Mesodermal cell (in vitro differentiated cells): ENCODE measurements at regions not wholly inside any gene's neighbourhood (a gene's known extent, or its start where the extent isn't known, plus 50 kb on each side); places are given as distances from the start of the nearest gene placed in this dataset.

Source experiments
- H3K27ac ChIP-seq: 2 replicates; pipeline ENCODE4 v1.7.0; 2013; ENCODE audit warnings: mild to moderate bottlenecking, low read depth, low read length, moderate library complexity; ENCODE audit not compliant: severe bottlenecking
- H3K36me3 ChIP-seq: 2 replicates; pipeline ENCODE4 v1.7.1; 2013; ENCODE audit warnings: mild to moderate bottlenecking, low read length, moderate library complexity; ENCODE audit not compliant: control insufficient read depth, insufficient read depth
- H3K4me1 ChIP-seq: one replicate; pipeline ENCODE4 v1.7.1; 2013; ENCODE audit warnings: mild to moderate bottlenecking, low read length; ENCODE audit not compliant: insufficient read depth, control insufficient read depth, poor library complexity, severe bottlenecking
- H3K4me3 ChIP-seq: 2 replicates; pipeline ENCODE4 v1.7.0; 2013; ENCODE audit warnings: low read length, control low read depth, mild to moderate bottlenecking; ENCODE audit not compliant: insufficient read depth, poor library complexity, severe bottlenecking; ENCODE audit errors: extremely low read depth
- H3K9me3 ChIP-seq: 2 replicates; pipeline ENCODE4 v1.7.1; 2013; ENCODE audit warnings: mild to moderate bottlenecking, low read length, moderate library complexity; ENCODE audit not compliant: control insufficient read depth
- WGBS, 2 experiments: methylation state at CpG; one replicate each; pipeline ENCODE4 v1.1.5; 2013; ENCODE audit warnings: missing lambda C conversion rate in 2 of 2; ENCODE audit not compliant: insufficient coverage in 2 of 2; 5-methylcytosine and 5-hydroxymethylcytosine counted together

- no peaks in the 10 kb centered on the region for H3K9me3 ChIP-seq
- H3K27ac ChIP-seq: peak overlapping the region; percentile 72
- 63 to 79% methylated on average over 4 of the region's 10 CpGs for WGBS, 2 experiments
- H3K36me3 ChIP-seq: no peaks in the 10 kb centered on the region
- peaks cover 5% of the 10 kb centered on the region for H3K4me1 ChIP-seq
- no peak overlapping the region for H3K4me3 ChIP-seq
These were observed 403.7 kb downstream of the CDH26 start for GRCh38 chr20:60361761-60362395.

GRCh38 chr20:60362531-60362930 lies 404.3 kb downstream of the CDH26 start:
- 61 to 85% methylated on average over 2 to 3 of the region's 5 CpGs for WGBS, 2 experiments
- no peak overlapping the region for H3K4me3 ChIP-seq
- H3K4me1 ChIP-seq: peaks cover 5% of the 10 kb centered on the region
- H3K36me3 ChIP-seq: no peaks in the 10 kb centered on the region
- H3K9me3 ChIP-seq: no peaks in the 10 kb centered on the region
- H3K27ac ChIP-seq: peak overlapping the region; percentile 72

- Histone ChIP-seq H3K36me3 (no peaks in the 10 kb centered on the region), H3K9me3 (no peaks in the 10 kb centered on the region), H3K27ac (no peak overlapping the region), H3K4me3 (no peak overlapping the region), H3K4me1 (peaks cover 5% of the 10 kb centered on the region)
- 85 to 96% methylated on average over 7 to 11 of the region's 12 CpGs for WGBS, 2 experiments
These were observed 405.5 kb downstream of the CDH26 start for GRCh38 chr20:60363698-60364097.

GRCh38 chr20:60365064-60365666 lies 406.9 kb downstream of the CDH26 start:
- Histone ChIP-seq H3K4me3 (no peak overlapping the region), H3K4me1 (peaks cover 5% of the 10 kb centered on the region), H3K36me3 (no peaks in the 10 kb centered on the region), H3K9me3 (no peaks in the 10 kb centered on the region), H3K27ac (no peak overlapping the region)
- WGBS, 2 experiments: 71 to 87% methylated on average over 4 to 6 of the region's 8 CpGs

DNA sequence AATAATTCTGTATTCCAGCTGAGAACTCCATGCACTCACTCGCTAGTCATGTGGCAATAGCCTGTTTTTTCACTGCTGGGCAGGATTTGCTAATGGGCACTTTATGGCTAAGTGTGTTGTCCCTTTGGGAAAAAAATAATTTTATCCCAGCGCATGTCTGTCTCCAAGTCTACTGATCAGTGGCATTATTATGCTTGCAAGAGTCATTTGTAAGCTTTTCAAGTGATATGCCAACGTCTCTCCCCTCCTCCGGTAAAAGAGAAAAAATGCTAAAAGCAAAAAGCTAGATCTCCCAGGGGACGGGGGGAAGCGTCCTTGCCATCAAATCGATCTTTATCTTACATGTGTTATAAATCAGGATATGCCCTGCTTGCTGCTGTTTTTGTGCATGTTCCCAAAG lies 407.7 kb downstream of the CDH26 start:
- Histone ChIP-seq H3K36me3 (no peaks in the 10 kb centered on the region), H3K4me1 (peaks cover 5% of the 10 kb centered on the region), H3K9me3 (no peaks in the 10 kb centered on the region), H3K27ac (no peak overlapping the region), H3K4me3 (no peak overlapping the region)
- 90 to 100% methylated on average over 5 to 6 of the region's 7 CpGs for whole genome bisulfite sequencing, 2 experiments

DNA sequence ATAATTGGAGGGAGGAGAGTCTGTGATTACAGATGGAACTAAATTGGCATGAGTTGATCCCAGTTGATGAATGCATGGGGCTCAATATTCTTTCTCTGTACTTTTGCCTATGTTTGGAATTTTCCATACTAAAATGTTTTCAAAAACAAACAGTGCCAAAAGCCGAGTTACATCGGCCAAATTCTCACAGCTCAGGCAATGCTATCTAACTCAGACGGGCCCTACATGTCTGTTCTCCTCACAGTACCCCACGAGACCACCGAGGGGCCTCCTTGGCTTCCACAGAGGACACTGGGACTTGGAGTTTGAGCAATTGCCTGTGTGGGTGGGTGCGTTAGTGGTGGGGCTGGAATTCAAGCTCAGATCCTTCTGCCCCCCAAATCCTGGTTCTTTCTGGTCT lies 413.2 kb downstream of the CDH26 start:
- Histone ChIP-seq H3K9me3 (no peaks in the 10 kb centered on the region), H3K4me1 (no peaks in the 10 kb centered on the region), H3K4me3 (no peak overlapping the region), H3K36me3 (no peaks in the 10 kb centered on the region), H3K27ac (no peak overlapping the region)
- 77 to 79% methylated on average over 3 to 6 of the region's 6 CpGs for WGBS, 2 experiments

DNA sequence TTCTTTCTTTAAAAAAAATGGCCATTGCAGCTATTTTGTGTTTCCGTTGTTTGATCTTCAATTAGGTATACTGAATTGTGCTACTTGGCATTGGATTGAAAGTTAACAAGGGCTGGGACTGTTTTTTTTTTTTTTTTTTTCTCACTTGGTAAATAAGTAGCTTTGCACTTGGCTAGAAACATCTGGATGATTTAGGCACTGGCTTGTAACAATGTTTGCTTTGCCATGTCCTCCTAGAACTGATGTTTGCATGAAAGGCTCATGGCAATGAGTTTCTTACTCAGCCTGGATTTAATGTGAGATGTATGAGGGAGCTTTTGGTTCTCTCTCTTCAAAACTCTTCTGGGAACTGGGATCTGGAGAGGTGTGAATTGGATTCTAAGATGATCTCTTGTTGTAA lies 414.1 kb downstream of the CDH26 start:
- WGBS, 2 experiments: 100% methylated on average over 1 of the region's 1 CpG
- Histone ChIP-seq H3K4me1 (no peaks in the 10 kb centered on the region), H3K27ac (no peak overlapping the region), H3K36me3 (no peaks in the 10 kb centered on the region), H3K4me3 (no peak overlapping the region), H3K9me3 (no peaks in the 10 kb centered on the region)

- Histone ChIP-seq H3K9me3 (no peaks in the 10 kb centered on the region), H3K36me3 (no peaks in the 10 kb centered on the region), H3K4me3 (no peak overlapping the region), H3K4me1 (no peaks in the 10 kb centered on the region), H3K27ac (no peak overlapping the region)
- WGBS, 2 experiments: 83 to 86% methylated on average over 3 of the region's 4 CpGs
These were observed 414.6 kb downstream of the CDH26 start for GRCh38 chr20:60372822-60373221.

DNA sequence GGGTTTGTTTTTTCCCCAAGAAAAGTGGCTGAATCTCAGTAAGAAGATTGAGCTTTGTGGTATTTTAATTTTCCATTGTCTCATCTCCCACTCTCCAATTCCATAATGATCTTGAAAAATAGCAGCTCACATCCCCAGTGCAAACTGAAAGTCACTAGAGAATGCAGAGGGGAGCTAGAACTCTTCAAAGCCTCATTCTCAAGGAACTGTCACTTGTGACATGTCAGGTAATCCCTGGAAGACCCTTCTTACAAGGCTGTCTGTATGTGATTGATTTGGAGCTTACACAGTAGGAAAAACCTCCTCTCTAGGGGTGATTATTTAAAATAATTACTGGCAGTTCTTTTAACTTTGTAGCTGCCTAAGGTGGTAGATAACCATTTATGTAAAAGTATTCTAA lies 420.4 kb downstream of the CDH26 start:
- Histone ChIP-seq H3K27ac (no peak overlapping the region), H3K4me3 (no peak overlapping the region), H3K4me1 (no peaks in the 10 kb centered on the region), H3K9me3 (no peaks in the 10 kb centered on the region), H3K36me3 (no peaks in the 10 kb centered on the region)

GRCh38 chr20:60381643-60382400 lies 423.6 kb downstream of the CDH26 start:
- H3K9me3 ChIP-seq: no peaks in the 10 kb centered on the region
- 71 to 100% methylated on average over 1 of the region's 3 CpGs for WGBS, 2 experiments
- no peak overlapping the region for H3K4me3 ChIP-seq
- H3K27ac ChIP-seq: no peak overlapping the region
- H3K4me1 ChIP-seq: no peaks in the 10 kb centered on the region
- no peaks in the 10 kb centered on the region for H3K36me3 ChIP-seq

DNA sequence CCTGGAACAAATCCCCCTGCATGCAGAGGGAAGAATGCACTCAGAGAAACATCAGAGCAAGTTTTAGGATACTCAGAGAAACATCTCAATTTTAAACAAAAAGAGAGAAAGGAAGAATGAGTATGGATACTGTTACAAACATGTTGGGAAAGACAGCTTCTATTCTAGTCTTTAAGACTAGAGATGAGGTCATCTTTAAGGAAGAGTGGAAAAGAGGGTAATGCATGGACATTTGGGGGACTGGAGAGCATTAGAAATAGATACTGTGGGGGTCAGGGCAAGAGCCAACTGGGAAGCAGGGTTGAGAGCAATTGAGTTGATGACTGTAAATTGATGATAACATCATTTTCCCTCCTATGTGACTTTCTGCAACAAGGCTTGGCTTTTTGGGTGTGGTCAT lies 431.2 kb downstream of the CDH26 start:
- Histone ChIP-seq H3K4me3 (no peak overlapping the region), H3K4me1 (no peaks in the 10 kb centered on the region), H3K9me3 (no peaks in the 10 kb centered on the region), H3K27ac (no peak overlapping the region), H3K36me3 (no peaks in the 10 kb centered on the region)
